Superior temporal gyrus (tissue), 1 donor: ENCODE measurements at regions not wholly inside any gene's neighbourhood (a gene's known extent, or its start where the extent isn't known, plus 50 kb on each side); places are given as distances from the start of the nearest gene placed in this dataset.
"Not testable (repeated sequence)": the region's sequence is repeated elsewhere in the genome, so short reads cannot be mapped to it uniquely, and the experiment has no call there.

Experiments
- DNase-seq: peaks from one replicate; pipeline ENCODE4 v3.0.0-alpha.2; 2016; ENCODE audit errors: extremely low spot score

DNA sequence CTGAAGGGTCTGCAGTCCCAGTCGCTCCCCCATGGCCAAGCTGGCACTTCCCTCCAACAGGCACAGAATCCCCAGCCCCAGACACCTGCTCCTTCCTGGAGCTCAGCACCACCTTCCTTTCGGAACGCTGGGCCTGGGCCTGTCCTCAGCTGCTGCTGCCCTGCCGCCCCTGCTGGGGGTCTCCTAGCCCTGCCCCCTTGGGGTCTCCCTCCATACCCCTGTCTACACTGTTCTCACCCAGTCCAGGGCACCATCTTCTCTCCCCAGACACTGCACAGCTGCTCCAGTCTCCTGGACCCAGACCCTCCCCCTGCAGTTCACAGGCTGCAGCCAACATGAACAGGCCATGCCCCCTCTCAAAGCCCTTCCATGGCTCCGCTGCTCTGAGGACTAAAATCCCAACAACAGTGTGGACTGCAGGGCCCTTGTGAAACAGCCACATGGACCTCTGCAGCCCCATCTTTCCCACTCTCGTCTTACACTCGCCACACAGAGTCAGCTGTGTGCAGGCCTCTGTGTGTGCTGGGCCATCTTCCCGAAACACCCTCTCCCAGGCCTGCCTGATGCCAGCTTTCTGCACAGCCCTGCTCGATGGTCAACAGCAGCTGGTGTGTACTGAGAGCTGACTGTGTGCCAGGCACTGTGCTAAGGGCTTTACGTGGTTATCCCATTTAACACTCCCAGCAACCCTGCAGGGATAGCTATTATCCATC is 361.3 kb downstream of the MATN1 start:
- DNase-seq: not testable (repeated sequence)

DNA sequence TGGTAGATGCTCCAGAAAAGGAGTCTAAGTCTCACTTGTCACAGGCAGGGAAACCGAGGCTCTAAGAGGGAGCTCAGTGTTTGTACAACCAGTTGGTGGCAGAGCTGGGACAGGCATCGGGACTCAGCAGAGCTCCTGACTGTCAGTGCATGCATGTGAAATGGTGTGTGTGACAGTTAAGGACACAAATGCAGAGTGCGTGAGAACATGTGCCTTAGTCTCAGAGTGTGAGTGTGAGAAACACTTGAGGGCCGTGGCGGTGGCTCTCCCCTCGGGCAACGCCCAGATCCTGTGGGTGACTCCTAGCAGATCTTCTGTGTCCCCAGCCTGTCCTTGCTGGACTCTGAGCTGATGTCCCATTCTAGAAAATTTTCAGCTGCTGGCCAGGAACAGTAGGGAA is 362.6 kb downstream of the MATN1 start:
- DNase-seq: no peak

DNA sequence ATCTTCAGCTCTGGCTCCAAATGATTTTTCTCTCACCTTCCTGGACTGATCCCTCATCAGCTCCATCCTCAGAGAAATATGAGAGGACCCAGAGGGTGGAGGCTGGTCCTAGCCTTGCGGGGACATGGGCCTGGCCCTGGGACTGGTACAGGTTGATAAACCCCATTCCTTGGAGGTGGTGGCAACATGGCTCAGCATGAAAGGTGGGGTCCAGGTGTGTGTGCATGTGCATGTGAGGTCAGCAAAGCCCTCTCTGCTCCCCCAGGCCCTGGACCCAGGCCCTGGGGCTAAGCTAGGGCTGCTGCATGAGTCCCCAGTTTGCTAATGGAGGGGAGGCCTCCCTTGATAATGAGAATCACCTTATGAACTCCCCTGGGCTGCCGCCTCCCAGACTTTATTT is 363.1 kb downstream of the MATN1 start:
- no peak for DNase-seq

GRCh38 chr1:30359539-30360220 is 363.7 kb downstream of the MATN1 start:
- DNase-seq: no peak

DNA sequence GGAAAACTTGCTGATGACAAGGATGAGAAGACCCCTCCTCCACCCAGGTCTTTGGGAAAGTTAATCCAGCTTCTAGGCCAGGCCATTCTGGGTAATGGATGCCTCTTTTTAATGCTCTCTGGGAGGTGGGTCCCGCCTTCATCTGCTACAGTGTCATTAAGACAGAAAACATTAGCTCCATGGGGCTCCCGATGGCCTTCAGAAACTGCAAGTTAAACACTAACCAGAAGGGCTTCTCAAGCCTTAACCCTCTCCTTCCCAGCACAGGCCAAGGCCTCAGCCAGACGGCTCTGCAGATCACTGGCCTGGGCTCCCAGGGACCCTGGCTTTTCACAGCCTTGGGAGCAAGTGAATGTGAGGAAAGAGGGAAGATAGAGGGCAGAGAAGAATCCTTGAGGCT is 364.9 kb downstream of the MATN1 start:
- no peak for DNase-seq

DNA sequence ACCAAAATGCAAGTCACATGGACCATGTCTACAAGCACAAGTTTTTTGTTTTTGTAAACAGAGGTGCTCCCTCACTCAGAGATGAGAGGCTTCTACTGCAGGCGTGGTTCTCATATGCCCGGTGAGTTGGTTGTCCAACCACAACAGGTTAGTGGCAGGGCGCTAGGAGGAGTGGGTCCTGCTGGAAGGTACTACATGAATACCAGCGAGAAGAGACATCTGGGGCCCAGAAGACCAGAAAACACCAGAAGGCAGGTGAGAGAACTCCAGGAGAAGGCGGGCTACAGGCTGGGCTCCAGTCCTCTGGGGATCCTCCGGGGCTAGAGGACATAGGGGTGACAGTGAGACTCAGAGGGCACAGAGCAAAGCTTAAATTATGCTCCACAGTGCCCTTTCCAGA is 366.5 kb downstream of the MATN1 start:
- no peak for DNase-seq

DNA sequence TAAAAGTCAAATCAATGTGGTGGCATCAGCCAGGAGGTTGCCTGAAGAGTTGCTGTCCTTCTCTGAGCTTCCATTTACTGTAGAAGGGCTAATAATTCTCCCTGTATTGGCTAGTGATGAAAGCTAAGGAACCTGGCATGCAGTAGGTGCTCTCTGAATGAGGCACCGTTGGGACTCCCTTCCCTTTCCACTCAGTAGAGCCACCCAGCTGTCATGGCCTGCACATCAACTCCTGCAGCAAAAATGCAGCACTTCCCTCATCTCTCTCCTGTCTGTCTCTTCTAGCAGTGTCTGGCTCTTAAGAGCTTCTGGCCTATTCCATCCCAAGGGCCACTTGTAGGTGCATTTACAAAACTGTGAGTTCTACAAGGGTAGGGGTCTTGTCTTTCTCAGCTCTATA is 369.0 kb downstream of the MATN1 start:
- no peak for DNase-seq

DNA sequence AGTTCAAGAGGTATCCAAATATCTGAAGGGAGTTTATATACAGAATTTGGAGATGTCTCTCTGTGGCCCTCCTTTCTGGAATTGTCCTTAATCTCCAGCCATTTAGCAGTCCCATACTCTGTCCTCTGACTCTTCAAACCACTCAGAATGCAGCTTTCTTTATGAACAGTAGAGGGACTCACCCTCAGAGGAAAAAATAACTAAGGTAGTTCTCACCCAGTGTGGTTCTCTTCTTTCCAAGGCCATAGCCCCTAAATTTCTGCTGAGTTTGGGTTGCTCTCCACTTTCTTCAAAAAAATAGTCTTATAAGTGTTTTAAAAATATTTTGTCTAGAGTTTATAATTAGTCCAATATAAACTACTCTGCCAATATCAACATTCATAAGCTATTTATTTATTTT is 369.7 kb downstream of the MATN1 start:
- DNase-seq: no peak

GRCh38 chr1:30348147-30348546 is 375.2 kb downstream of the MATN1 start:
- no peak for DNase-seq

DNA sequence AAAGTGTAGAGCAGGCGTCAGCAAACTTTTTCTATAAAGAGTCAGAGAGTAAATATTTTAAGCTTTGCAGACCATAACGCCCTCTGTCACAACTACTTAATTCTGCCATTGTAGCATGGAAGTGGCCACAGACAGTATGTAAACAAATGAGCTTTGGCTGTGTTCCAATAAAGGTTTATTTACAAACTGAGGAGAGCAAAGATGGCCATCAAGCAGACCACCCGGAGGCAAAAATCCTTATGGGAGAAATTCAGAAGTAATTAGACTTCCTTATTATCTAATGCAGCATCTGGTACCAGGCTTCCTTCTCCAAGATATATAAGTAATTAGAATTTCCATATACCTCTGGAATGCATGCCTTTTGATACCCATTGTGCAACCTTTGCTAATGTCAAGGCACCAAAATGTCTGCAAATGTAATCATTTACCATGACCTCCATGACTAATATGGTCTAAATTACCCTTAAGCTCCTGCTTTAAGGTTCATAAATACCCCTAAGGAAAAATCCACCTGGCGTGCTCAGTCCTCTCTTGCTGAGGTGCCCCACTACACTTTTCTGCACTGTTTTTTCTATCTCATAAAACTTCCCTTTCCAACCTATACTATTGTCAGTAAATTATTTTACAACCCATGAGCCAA is 377.8 kb downstream of the MATN1 start:
- no peak for DNase-seq

DNA sequence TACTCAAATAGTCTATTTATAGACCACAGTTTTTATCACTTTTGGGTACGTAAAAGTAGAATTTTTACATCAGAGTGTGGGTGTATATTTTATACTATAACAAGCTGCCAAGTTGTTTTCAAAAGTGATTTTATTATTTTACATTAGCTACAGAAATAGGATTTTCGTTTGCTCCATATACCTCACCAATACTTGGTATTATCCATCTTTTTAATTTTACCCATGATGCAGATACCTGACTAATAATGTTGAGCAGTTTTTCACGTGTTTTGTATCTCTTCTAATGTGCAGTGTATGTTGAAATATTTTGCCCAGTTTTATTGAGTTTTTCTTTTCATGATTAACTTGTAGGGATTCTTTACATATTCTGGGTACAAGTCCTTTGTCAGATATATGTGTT is 379.8 kb downstream of the MATN1 start:
- DNase-seq: no peak

DNA sequence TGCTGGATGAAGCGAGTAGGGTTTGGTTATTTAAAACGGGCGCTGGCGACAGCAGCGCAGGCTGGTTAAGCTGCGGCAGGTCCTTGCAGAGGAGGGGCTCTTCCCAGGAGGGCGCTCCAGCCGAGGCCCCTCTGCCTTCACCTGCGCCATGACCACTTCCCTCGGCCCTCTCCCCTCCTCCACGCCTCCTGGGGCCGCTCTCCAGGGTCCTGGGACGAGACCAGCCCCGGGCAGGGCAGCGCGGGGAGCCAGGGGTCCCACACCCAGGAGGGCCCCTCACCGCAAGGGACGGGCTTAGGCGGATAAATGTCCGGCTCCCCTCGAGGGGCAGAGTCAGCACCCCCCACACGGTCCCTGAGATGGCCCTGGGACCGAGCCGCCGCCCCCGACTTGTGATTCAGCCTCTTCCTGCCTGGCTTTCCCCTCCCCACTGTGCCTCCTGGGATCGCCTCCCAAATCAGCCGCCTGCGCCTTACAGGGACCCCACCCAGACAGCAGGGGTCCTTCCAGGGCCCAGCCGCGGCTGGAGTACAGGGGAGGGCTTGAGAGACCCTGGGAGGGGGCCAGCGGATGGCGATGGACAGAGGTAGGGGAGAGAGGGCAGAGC is 380.7 kb downstream of the MATN1 start:
- DNase-seq: no peak

GRCh38 chr1:30340934-30341333 is 382.5 kb downstream of the MATN1 start:
- DNase-seq: no peak

GRCh38 chr1:30339866-30340265 is 383.5 kb downstream of the MATN1 start:
- no peak for DNase-seq

DNA sequence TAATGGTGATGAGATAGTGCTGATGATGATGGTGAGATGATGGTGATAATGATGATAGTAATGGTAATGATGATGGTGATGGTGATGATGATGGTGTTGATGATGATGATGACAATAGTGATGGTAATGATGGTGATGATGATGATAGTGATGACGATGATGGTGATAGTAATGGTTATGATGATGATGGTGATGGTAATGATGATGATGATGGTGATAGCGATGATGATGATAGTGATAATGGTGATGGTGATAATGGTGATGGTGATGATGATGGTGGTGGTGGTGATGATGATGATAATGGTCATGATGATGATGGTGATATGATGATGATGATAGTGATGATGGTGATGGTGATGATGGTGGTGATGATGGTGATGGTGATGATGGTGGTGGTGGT is 384.6 kb downstream of the MATN1 start:
- DNase-seq: no peak

GRCh38 chr1:30337324-30337620 is 386.1 kb downstream of the MATN1 start:
- no peak for DNase-seq

DNA sequence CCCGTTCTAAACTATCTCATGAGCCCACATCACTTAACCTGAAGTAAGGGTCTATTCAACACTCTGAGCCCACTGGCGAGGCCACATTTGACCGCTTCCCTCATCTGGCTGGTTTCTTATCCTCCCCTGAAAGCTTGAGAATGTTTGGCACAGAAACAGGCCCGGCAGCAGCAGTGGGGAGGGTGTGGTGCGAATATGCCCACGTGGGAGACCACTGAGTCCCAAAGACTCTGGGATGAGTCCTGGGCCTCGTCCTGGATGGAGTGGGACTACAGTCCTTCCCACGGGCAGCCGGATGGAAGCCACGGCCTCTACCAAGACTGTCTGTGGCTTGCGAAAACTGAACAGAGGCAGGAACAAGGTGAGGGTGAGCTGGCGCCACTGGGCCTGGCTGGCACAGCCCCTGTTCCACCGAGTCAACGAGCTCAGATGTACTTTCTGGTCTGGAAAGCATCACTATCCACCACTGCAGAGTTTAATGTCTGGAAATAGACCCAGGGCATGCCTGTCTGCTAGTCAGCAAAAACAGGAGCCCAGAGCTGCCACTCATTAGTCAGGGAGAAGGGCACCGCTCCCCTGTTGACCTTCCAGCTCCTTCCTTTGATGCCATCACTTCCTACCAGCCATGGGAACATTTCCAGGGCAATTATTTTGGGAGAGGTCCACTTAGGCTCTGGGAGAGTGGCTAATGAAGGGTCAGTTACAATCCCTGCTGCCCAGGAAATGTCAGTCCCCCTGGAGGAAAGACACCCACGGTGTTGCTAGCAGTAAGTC is 386.6 kb downstream of the MATN1 start:
- no peak for DNase-seq

- DNase-seq: no peak
These were observed 387.4 kb downstream of the MATN1 start for GRCh38 chr1:30335997-30336390.

DNA sequence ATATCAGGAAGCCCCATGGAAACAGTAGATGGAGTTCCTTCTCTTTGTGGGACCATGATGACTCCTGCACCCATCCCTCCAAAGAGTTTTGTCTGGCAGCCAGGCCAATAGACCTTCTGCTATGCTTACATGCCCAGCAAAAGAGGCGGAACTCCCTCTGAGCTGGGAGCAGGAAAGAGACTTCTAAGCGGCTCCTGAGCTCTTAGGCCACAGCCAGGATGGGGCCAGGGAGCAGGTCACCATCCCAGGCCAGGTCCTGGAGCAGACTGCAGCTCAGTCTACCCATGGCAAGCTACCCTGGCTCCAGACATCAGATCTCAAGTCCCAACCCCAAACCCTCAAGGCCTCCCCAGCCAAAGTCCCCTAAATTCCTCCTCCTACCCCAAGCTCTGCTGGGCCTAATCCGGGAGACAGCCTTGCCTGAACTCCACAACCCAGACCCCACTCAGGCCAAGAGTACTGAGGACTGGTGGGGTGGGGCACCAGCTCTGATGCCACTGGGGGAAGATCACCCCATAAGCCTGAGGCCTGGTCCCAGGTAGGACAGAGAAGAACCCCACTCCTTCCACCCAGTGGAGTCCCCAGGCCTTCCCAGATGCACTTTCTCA is 387.9 kb downstream of the MATN1 start:
- no peak for DNase-seq

DNA sequence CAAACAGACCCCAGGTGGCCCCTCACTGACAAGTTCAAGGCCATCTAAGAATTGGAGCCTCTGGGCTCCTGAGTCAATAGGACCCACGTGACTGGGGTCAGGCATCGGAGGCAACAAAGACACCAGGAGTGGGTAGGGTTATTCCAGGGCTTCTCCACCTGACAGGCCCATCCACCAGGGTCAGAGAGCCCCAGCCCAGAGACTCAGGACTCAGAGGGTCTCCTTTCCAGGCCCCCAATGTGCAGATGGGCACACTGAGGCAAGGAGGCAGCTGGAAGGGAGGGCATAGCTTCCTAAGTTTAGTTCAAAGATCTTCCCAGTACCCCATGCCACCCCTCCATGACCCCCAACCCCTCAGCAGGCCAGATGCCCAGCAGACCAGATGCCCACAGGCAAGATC is 388.6 kb downstream of the MATN1 start:
- no peak for DNase-seq

- DNase-seq: no peak
These were observed 391.0 kb downstream of the MATN1 start for GRCh38 chr1:30332116-30333094.
